Panc1 (cell line): ENCODE measurements at regions not wholly inside any gene's neighbourhood (a gene's known extent, or its start where the extent isn't known, plus 50 kb on each side); places are given as distances from the start of the nearest gene placed in this dataset.

Source experiments
- ATAC-seq: fragments of 200-7000 bp; cut with Tn5 transposase; 2 replicates; pipeline ENCODE4 v1.9.1; 2020; ENCODE audit warnings: mild to moderate bottlenecking, moderate library complexity
- BruUV-seq: library from RNA; stranded (reverse); fragments of 400-500 nt; replicated peaks from 2 replicates; lab custom pipeline; 2021; lab: Mats Ljungman, UMichigan
- CTCF ChIA-PET: fragments of 300-600 bp; sonication (Branson Sonifier 250); formaldehyde crosslinking; loops from one replicate; lab custom pipeline; 2022; ENCODE audit warnings: antibody characterized with exemption; lab: Charles Lee
- POLR2A ChIA-PET: fragments of 300-600 bp; sonication (Branson Sonifier 250); formaldehyde crosslinking; loops from one replicate; lab custom pipeline; 2022; ENCODE audit warnings: antibody characterized with exemption; lab: Charles Lee
- DNase-seq: peaks from one replicate; pipeline ENCODE4 v3.0.0-alpha.2; 2010; ENCODE audit warnings: low read depth, low spot score
- H3K27ac ChIP-seq: 2 replicates; pipeline ENCODE4 v1.5.1; 2011; ENCODE audit warnings: mild to moderate bottlenecking, low read length, inconsistent platforms
- H3K27me3 ChIP-seq: fragments of 200-500 bp; sonication (Bioruptor generic); 2 replicates; pipeline ENCODE4 v1.6.0; 2014; ENCODE audit warnings: low read length, inconsistent platforms; ENCODE audit not compliant: control insufficient read depth, insufficient read depth
- H3K36me3 ChIP-seq: fragments of 200-500 bp; sonication (Bioruptor generic); 2 replicates; pipeline ENCODE4 v1.5.1; 2014; ENCODE audit warnings: inconsistent platforms, mild to moderate bottlenecking, low read length, moderate library complexity; ENCODE audit not compliant: control insufficient read depth, insufficient read depth
- H3K4me1 ChIP-seq: 2 replicates; pipeline ENCODE4 v1.5.1; 2011; ENCODE audit warnings: inconsistent platforms, mild to moderate bottlenecking, low read length, moderate library complexity; ENCODE audit not compliant: control insufficient read depth, insufficient read depth
- H3K4me3 ChIP-seq, 2 experiments: 2 replicates each; pipeline ENCODE4 v1.5.1; 2011 to 2012; ENCODE audit warnings: low read depth in 2 of 2, low read length in 2 of 2, mild to moderate bottlenecking in 2 of 2, inconsistent platforms in 1 of 2, moderate library complexity in 1 of 2
- H3K9me3 ChIP-seq: fragments of 200-500 bp; sonication (Bioruptor generic); 2 replicates; pipeline ENCODE4 v1.5.1; 2014; ENCODE audit warnings: low read depth, mild to moderate bottlenecking, inconsistent platforms, low read length, moderate library complexity; ENCODE audit not compliant: control insufficient read depth, insufficient read depth
- POLR2AphosphoS5 ChIP-seq: IDR thresholded peaks from 2 replicates; pipeline ENCODE4 v1.6.1; 2012; ENCODE audit warnings: mild to moderate bottlenecking, low read depth, low read length, moderate library complexity
- SIN3A ChIP-seq: IDR thresholded peaks from 2 replicates; pipeline ENCODE4 v1.6.1; 2012; ENCODE audit warnings: low read depth, mild to moderate bottlenecking, low read length, moderate library complexity, borderline replicate concordance; ENCODE audit not compliant: insufficient read depth
- TCF7L2 ChIP-seq: IDR thresholded peaks from 2 replicates; pipeline ENCODE4 v1.6.1; 2011; ENCODE audit warnings: mild to moderate bottlenecking, low read depth, low read length, inconsistent platforms
- in situ Hi-C: cut with HindIII; loops from 2 replicates; pipeline ENCODE4 v1.10.0; 2016; ENCODE audit warnings: low sequenced_read_pairs, low pct_unique_long_range_greater_than_20kb
- intact Hi-C: fragments of 100-400 bp; cut with micrococcal nuclease; formaldehyde crosslinking; loops from one replicate; pipeline ENCODE4 v1.10.0; 2022; ENCODE audit not compliant: unreplicated experiment
- TF ChIP-seq, protein P1 (sequence below), 2 experiments: IDR thresholded peaks; 2 replicates each; pipeline ENCODE4 v1.6.1; 2011 to 2012; ENCODE audit warnings: low read depth in 2 of 2, control low read depth in 1 of 2, low read length in 1 of 2, mild to moderate bottlenecking in 1 of 2, moderate library complexity in 1 of 2; ENCODE audit not compliant: insufficient read depth in 1 of 2
- TF ChIP-seq, protein P2 (sequence below): fragments of 450-650 bp; IDR thresholded peaks from 2 replicates; pipeline ENCODE4 v1.5.1; 2017; ENCODE audit warnings: mild to moderate bottlenecking

DNA sequence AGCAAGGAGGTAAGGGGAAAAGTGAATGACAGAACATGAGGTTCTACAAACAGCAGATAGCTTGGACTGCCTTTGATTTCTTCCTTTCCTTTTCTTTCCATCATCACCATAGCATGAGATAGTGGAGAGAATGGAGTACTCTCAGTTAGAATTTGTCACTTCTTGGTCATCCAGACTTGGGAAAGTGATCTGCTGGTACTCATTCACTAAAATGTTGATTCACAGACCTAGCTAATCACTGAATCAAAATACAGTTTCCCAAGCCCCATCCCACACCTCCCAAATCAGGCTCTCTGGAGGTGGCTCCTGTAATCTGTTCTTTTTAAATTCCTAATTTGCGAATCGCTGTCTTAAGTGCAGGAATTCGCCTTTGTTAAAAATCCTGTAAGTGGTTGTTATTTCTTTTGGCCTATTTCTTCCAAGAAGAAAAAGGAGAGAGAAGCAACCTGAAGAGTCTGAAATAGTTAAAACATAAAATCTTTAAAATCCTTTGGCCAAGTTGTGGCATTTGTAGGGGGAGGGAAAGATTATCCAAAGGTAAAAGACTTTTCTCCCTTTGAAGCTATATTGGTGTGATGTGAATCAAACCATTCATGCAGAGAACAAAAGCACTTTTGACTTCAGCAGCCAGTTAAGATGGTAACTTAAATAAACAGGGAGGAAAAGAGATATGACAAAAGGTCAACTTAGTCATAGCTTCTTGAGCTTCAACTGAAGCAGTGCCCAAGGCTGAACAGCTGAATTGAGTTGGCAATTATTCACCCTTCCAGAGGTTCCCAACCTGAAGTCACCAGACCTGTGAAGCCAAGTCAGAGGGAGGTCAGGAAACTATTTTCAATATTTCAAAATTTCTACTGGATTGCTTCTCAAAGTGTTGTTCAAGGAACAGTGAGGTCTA, 255.1 kb upstream of the KRR1 start:
- no peaks in the 10 kb centered on the region for H3K36me3 ChIP-seq
- peak overlapping the region; percentile 89 for H3K27ac ChIP-seq
- in situ Hi-C loops, result no loop called here
- peaks cover 36% of the 10 kb centered on the region for H3K4me1 ChIP-seq
- ATAC-seq (peak; percentile 95), DNase-seq (no peak)
- intact Hi-C loops, result loop anchor here (5.0 kb wide), 1 partner anchor 44 kb away; no protein-coding TSS in a partner anchor
- ChIA-PET CTCF (no interaction called here), POLR2A (interaction anchor here (0.5 to 0.6 kb wide), 4 partner anchors 56 to 548 kb away, joined by 3 to 6 read pairs (median 4); no protein-coding TSS in a partner anchor)
- no peak overlapping the region for H3K4me3 ChIP-seq
- TF ChIP-seq POLR2AphosphoS5 (peak; percentile 96), TCF7L2 (peak; percentile 99), SIN3A (no peak)
- TF ChIP-seq, protein P1, sequence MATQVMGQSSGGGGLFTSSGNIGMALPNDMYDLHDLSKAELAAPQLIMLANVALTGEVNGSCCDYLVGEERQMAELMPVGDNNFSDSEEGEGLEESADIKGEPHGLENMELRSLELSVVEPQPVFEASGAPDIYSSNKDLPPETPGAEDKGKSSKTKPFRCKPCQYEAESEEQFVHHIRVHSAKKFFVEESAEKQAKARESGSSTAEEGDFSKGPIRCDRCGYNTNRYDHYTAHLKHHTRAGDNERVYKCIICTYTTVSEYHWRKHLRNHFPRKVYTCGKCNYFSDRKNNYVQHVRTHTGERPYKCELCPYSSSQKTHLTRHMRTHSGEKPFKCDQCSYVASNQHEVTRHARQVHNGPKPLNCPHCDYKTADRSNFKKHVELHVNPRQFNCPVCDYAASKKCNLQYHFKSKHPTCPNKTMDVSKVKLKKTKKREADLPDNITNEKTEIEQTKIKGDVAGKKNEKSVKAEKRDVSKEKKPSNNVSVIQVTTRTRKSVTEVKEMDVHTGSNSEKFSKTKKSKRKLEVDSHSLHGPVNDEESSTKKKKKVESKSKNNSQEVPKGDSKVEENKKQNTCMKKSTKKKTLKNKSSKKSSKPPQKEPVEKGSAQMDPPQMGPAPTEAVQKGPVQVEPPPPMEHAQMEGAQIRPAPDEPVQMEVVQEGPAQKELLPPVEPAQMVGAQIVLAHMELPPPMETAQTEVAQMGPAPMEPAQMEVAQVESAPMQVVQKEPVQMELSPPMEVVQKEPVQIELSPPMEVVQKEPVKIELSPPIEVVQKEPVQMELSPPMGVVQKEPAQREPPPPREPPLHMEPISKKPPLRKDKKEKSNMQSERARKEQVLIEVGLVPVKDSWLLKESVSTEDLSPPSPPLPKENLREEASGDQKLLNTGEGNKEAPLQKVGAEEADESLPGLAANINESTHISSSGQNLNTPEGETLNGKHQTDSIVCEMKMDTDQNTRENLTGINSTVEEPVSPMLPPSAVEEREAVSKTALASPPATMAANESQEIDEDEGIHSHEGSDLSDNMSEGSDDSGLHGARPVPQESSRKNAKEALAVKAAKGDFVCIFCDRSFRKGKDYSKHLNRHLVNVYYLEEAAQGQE (IDR thresholded peaks at IDR 0.05; ENCODE audit: insufficient read depth in 1 of 2, low read depth in 2 of 2, low read length in 1 of 2), result peak in 1 of 2 experiments; percentile 36; a peak in 1 of 4 replicates
- TF ChIP-seq, protein P2, sequence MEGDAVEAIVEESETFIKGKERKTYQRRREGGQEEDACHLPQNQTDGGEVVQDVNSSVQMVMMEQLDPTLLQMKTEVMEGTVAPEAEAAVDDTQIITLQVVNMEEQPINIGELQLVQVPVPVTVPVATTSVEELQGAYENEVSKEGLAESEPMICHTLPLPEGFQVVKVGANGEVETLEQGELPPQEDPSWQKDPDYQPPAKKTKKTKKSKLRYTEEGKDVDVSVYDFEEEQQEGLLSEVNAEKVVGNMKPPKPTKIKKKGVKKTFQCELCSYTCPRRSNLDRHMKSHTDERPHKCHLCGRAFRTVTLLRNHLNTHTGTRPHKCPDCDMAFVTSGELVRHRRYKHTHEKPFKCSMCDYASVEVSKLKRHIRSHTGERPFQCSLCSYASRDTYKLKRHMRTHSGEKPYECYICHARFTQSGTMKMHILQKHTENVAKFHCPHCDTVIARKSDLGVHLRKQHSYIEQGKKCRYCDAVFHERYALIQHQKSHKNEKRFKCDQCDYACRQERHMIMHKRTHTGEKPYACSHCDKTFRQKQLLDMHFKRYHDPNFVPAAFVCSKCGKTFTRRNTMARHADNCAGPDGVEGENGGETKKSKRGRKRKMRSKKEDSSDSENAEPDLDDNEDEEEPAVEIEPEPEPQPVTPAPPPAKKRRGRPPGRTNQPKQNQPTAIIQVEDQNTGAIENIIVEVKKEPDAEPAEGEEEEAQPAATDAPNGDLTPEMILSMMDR, result no peak
- H3K9me3 ChIP-seq, result peaks cover 20% of the 10 kb centered on the region; the same call in 1 of the 2 replicates
- no TSS peak for BruUV-seq
- no peaks in the 10 kb centered on the region for H3K27me3 ChIP-seq

DNA sequence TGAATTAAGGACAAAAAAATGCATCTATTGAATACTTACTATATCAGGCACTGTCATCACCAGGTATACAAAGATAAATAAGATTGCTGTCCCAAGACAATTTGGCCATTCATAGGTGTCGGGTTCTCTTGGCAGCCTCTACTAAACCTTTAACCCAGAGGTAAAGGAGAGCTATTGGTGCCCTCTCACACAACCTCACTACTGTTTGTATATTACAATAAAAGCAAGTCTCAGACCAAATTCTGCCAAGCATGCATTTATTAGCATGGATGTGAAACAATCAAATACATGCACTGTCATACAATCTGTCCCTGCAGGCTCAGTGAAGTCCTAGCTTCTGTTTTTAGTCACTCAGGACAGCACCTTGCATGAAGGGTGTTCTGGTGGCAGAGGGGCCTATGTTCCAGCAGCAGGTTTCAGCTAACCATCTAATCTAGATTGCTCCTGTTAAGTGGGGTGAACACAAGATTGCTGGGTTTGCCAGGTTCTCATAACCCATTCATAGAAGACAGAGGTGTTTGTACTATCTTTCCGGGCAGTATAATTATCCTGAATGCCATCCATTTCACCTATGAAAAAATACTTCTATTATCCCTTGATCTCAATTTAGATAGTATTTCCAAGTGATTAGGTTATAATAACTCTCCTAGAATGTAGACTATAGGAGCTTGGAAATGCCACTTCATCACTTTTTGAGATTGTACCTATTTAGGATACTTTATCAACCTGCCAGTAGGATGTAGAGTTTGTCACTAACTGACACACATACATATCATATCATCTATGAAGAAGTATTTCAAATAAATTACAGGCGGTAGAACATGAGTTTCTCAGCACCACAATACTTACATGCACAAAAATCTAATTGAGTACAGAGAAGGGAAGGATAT, 254.0 kb upstream of the KRR1 start:
- peak overlapping the region; percentile 89 for H3K27ac ChIP-seq
- peak; percentile 4; the same call in 1 of the 2 replicates for ATAC-seq

More for the DNA sequence above, 254.0 kb upstream of the KRR1 start:
- H3K36me3 ChIP-seq, result no peaks in the 10 kb centered on the region
- intact Hi-C loops, result loop anchor here (5.0 kb wide), 1 partner anchor 43 kb away; no protein-coding TSS in a partner anchor
- DNase-seq, result no peak
- TF ChIP-seq TCF7L2, result no peak
- TF ChIP-seq SIN3A, result no peak
- TF ChIP-seq POLR2AphosphoS5, result no peak
- TF ChIP-seq, protein P2, result no peak
- TF ChIP-seq, protein P1 (IDR thresholded peaks at IDR 0.05; ENCODE audit: insufficient read depth in 1 of 2, low read depth in 2 of 2, low read length in 1 of 2), result no peak
- no peak overlapping the region for H3K4me3 ChIP-seq
- no peaks in the 10 kb centered on the region for H3K27me3 ChIP-seq
- ChIA-PET CTCF (no interaction called here), POLR2A (interaction anchor here (0.5 kb wide), 1 partner anchor 549 kb away, joined by 6 read pairs; no protein-coding TSS in a partner anchor)
- BruUV-seq, result no TSS peak
- in situ Hi-C loops, result no loop called here
- peaks cover 27% of the 10 kb centered on the region; the same call in 1 of the 2 replicates for H3K9me3 ChIP-seq
- H3K4me1 ChIP-seq, result peaks cover 36% of the 10 kb centered on the region
